OCI-LY3 (cell line): ENCODE measurements at regions not wholly inside any gene's neighbourhood (a gene's known extent, or its start where the extent isn't known, plus 50 kb on each side); places are given as distances from the start of the nearest gene placed in this dataset.
"Not testable (repeated sequence)": the region's sequence is repeated elsewhere in the genome, so short reads cannot be mapped to it uniquely, and the experiment has no call there.

Experiments used
- H2AFZ ChIP-seq: fragments of 200-600, 300-600 bp; shearing (Covaris generic); 2 replicates; pipeline ENCODE4 v1.6.0; 2014; ENCODE audit warnings: antibody characterized with exemption, low read depth, low read length
- H3K27ac ChIP-seq: fragments of 200-600, 300-600 bp; sonication (generic); 2 replicates; pipeline ENCODE4 v1.5.1; 2014; ENCODE audit warnings: mild to moderate bottlenecking, low read length, moderate library complexity, mixed read lengths
- H3K27me3 ChIP-seq: fragments of 200-600, 300-600 bp; sonication (generic); 2 replicates; pipeline ENCODE4 v1.6.1; 2014; ENCODE audit warnings: low read depth, low read length, mixed read lengths
- H3K36me3 ChIP-seq: fragments of 200-600, 300-600 bp; sonication (generic); replicated peaks from 2 replicates; pipeline ENCODE3; 2014; ENCODE audit warnings: low read depth, low read length, mixed read lengths
- H3K4me1 ChIP-seq: fragments of 300-600, 200-600 bp; sonication (generic); 2 replicates; pipeline ENCODE4 v1.6.1; 2014; ENCODE audit warnings: low read length, mixed read lengths
- H3K4me2 ChIP-seq: fragments of 200-600, 300-600 bp; sonication (generic); 2 replicates; pipeline ENCODE4 v1.6.1; 2014; ENCODE audit warnings: low read length, mixed read lengths
- H3K4me3 ChIP-seq: fragments of 300-600, 200-600 bp; sonication (generic); 2 replicates; pipeline ENCODE4 v1.5.1; 2014; ENCODE audit warnings: antibody characterized with exemption, mild to moderate bottlenecking, low read length, moderate library complexity
- H3K79me2 ChIP-seq: fragments of 300-600, 200-600 bp; shearing (Covaris generic); 2 replicates; pipeline ENCODE4 v1.6.1; 2014; ENCODE audit warnings: mild to moderate bottlenecking, low read length, mixed read lengths
- H3K9ac ChIP-seq: fragments of 300-600, 200-600 bp; shearing (Covaris generic); 2 replicates; pipeline ENCODE4 v1.6.0; 2014; ENCODE audit warnings: mild to moderate bottlenecking, low read length, moderate library complexity
- H3K9me3 ChIP-seq: fragments of 200-600, 300-600 bp; shearing (Covaris generic); 2 replicates; pipeline ENCODE4 v1.6.1; 2014; ENCODE audit warnings: low read length, mixed read lengths; ENCODE audit not compliant: insufficient read depth
- H4K20me1 ChIP-seq: fragments of 200-600, 300-600 bp; sonication (generic); 2 replicates; pipeline ENCODE4 v1.6.1; 2016; ENCODE audit warnings: low read length, mixed read lengths; ENCODE audit not compliant: insufficient read depth
- EZH2phosphoT487 ChIP-seq: fragments of 200-600 bp; shearing (Covaris generic); IDR thresholded peaks from 2 replicates; pipeline ENCODE4 v1.6.1; 2018; ENCODE audit warnings: antibody characterized with exemption, mixed run types, low read depth
- TF ChIP-seq, protein P1 (sequence below): fragments of 200-600, 300-600 bp; sonication (generic); IDR thresholded peaks from 2 replicates; pipeline ENCODE4 v1.5.1; 2014; ENCODE audit warnings: antibody characterized with exemption, low read length, low read depth

DNA sequence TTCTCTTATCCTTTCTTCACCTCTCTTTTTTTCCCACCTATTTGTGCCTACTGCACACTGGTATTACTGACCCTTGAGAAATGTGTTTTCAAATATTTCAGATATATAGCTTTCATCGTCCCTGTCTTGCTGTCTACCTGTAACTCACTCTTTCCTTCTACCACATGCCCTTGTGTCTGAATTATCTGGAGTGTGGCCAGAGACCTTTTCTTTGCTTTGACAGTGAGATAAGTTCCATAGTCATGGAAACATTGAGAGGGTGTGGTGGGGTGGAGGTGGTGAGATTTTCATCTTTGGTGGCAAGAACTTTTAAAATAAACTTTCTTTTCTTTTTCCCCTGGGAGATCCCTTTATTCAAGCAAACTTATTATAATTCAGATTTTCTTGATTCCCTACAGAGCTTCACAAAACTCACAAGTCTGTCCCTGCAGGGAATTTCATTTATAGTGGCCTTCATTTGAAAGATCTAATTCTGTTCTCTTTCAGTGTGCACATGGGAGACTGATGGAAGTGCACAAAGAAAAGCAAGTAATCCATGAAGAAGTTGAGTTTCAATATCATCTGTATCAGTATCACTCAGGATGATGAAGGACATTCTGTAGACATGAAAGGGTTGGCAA, 95.7 kb downstream of the SH2D1A start:
- no peaks in the 10 kb centered on the region for H3K27me3 ChIP-seq
- H3K36me3 ChIP-seq, result no peaks in the 10 kb centered on the region
- H3K79me2 ChIP-seq, result no peaks in the 10 kb centered on the region
- no peaks in the 10 kb centered on the region for H3K4me1 ChIP-seq
- no peak overlapping the region for H3K4me2 ChIP-seq
- no peak overlapping the region for H3K4me3 ChIP-seq
- TF ChIP-seq EZH2phosphoT487, result no peak
- TF ChIP-seq, protein P1, sequence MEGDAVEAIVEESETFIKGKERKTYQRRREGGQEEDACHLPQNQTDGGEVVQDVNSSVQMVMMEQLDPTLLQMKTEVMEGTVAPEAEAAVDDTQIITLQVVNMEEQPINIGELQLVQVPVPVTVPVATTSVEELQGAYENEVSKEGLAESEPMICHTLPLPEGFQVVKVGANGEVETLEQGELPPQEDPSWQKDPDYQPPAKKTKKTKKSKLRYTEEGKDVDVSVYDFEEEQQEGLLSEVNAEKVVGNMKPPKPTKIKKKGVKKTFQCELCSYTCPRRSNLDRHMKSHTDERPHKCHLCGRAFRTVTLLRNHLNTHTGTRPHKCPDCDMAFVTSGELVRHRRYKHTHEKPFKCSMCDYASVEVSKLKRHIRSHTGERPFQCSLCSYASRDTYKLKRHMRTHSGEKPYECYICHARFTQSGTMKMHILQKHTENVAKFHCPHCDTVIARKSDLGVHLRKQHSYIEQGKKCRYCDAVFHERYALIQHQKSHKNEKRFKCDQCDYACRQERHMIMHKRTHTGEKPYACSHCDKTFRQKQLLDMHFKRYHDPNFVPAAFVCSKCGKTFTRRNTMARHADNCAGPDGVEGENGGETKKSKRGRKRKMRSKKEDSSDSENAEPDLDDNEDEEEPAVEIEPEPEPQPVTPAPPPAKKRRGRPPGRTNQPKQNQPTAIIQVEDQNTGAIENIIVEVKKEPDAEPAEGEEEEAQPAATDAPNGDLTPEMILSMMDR, result no peak
- H3K9ac ChIP-seq, result no peak overlapping the region
- no peaks in the 10 kb centered on the region for H3K9me3 ChIP-seq
- H4K20me1 ChIP-seq, result no peaks in the 10 kb centered on the region
- no peak overlapping the region for H2AFZ ChIP-seq
- no peak overlapping the region for H3K27ac ChIP-seq

DNA sequence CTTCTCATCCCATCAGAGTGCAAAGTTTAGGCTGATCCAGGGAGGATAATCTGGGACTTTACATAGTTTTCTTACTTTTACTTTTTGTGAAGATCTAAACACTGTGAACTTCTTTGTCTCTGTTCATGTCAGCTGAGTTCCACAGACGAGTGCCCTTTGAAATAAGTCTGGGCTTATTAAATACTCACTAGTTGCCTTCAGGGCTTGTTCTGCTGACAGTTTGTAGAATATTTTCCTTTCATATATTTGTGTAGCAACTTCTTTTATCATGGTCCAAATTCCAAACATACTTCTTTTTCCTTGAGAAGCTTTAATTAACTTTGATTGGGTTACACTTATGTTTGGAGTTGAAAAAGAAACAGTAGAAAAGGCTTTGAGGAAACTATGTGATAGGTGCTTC, 109.6 kb downstream of the SH2D1A start:
- Histone ChIP-seq H3K4me1 (no peaks in the 10 kb centered on the region), H2AFZ (no peak overlapping the region), H3K4me3 (no peak overlapping the region), H3K27me3 (no peaks in the 10 kb centered on the region), H3K9ac (no peak overlapping the region), H3K27ac (no peak overlapping the region), H3K36me3 (no peaks in the 10 kb centered on the region), H4K20me1 (no peaks in the 10 kb centered on the region), H3K9me3 (no peaks in the 10 kb centered on the region), H3K4me2 (no peak overlapping the region), H3K79me2 (no peaks in the 10 kb centered on the region)
- no peak for TF ChIP-seq EZH2phosphoT487
- TF ChIP-seq, protein P1, result no peak

DNA sequence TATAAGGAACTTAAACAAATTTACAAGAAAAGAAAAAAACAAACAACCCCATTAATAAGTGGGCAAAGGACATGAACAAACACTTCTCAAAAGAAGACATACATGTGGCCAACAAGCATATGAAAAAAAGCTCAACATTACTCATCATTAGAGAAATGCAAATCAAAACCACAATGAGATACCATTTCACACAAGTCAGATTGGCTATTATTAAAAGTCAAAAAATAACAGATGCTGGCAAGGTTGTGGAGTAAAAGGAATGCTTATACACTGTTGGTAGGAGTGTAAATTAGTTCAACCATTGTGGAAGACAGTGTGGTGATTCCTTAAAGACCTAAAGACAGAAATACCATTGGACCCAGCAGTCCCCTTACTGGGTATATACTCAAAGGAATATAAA, 113.5 kb downstream of the SH2D1A start:
- H4K20me1 ChIP-seq, H3K4me3 ChIP-seq, H2AFZ ChIP-seq, H3K4me1 ChIP-seq, H3K36me3 ChIP-seq, H3K27ac ChIP-seq, H3K4me2 ChIP-seq, H3K9ac ChIP-seq, H3K27me3 ChIP-seq, H3K9me3 ChIP-seq, H3K79me2 ChIP-seq: not testable (repeated sequence)

DNA sequence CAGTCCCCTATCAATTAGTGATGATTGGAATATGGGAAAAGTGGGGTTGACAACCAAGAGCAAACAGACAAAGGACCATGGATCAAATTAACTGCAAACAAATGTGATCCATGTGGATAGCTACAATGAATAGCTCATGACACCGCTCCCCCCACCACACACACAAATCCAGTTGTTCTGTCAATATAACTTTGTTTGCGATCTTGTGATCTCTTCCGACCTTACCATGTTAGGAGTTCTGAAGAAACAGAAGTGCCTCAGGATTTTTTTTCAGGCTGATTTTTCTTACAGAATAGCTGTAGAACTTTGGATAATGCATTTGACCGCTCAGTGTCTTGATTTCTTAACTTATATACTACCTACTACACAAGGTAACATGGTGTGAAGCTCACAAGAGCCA, 116.6 kb downstream of the SH2D1A start:
- no peak overlapping the region for H3K4me3 ChIP-seq
- no peak overlapping the region for H3K9ac ChIP-seq
- no peaks in the 10 kb centered on the region for H4K20me1 ChIP-seq
- TF ChIP-seq, protein P1, result no peak
- TF ChIP-seq EZH2phosphoT487, result no peak
- no peaks in the 10 kb centered on the region for H3K36me3 ChIP-seq
- no peak overlapping the region for H2AFZ ChIP-seq
- no peaks in the 10 kb centered on the region for H3K27me3 ChIP-seq
- H3K79me2 ChIP-seq, result no peaks in the 10 kb centered on the region
- no peaks in the 10 kb centered on the region for H3K9me3 ChIP-seq
- H3K27ac ChIP-seq, result no peak overlapping the region
- no peaks in the 10 kb centered on the region for H3K4me1 ChIP-seq
- H3K4me2 ChIP-seq, result no peak overlapping the region
